ENCODE measurements at regions not wholly inside any gene's neighbourhood (a gene's known extent, or its start where the extent isn't known, plus 50 kb on each side); places are given as distances from the start of the nearest gene placed in this dataset.
"Not testable (repeated sequence)": the region's sequence is repeated elsewhere in the genome, so short reads cannot be mapped to it uniquely, and the experiment has no call there.

- DNase-seq, result no peak
- Histone ChIP-seq H3K9me3 (no peaks in the 10 kb centered on the region), H3K27me3 (ENCODE audit: low read depth) (no peaks in the 10 kb centered on the region), H3K4me1 (peaks cover 13% of the 10 kb centered on the region), H3K27ac (no peak overlapping the region), H3K4me3 (no peak overlapping the region), H3K36me3 (no peaks in the 10 kb centered on the region)
- intact Hi-C loops (cut with DNase I), result no loop called here
- no peak for TF ChIP-seq CTCF (IDR thresholded peaks at IDR 0.05)
- ATAC-seq, result no peak
Observed at GRCh38 chr14:34050606-34051005, 99.7 kb upstream of the EGLN3 start.

GRCh38 chr14:34049790-34050189, 98.9 kb upstream of the EGLN3 start:
- DNase-seq, result no peak
- Histone ChIP-seq H3K27ac (no peak overlapping the region), H3K36me3 (no peaks in the 10 kb centered on the region), H3K9me3 (no peaks in the 10 kb centered on the region), H3K4me3 (no peak overlapping the region), H3K4me1 (peaks cover 13% of the 10 kb centered on the region), H3K27me3 (ENCODE audit: low read depth) (no peaks in the 10 kb centered on the region)
- intact Hi-C loops (cut with DNase I), result no loop called here
- TF ChIP-seq CTCF (IDR thresholded peaks at IDR 0.05), result no peak
- ATAC-seq, result no peak

- H3K4me1 ChIP-seq, result peaks cover 12% of the 10 kb centered on the region
- H3K9me3 ChIP-seq; H3K4me3 ChIP-seq; H3K27ac ChIP-seq; H3K27me3 ChIP-seq (ENCODE audit: low read depth); ATAC-seq; intact Hi-C loops (cut with DNase I); H3K36me3 ChIP-seq; DNase-seq: not testable (repeated sequence)
Observed at GRCh38 chr14:34049187-34049586, 98.3 kb upstream of the EGLN3 start.

- DNase-seq, result no peak
- Histone ChIP-seq H3K4me3 (no peak overlapping the region), H3K36me3 (no peaks in the 10 kb centered on the region), H3K27ac (no peak overlapping the region), H3K9me3 (no peaks in the 10 kb centered on the region), H3K4me1 (no peaks in the 10 kb centered on the region), H3K27me3 (ENCODE audit: low read depth) (no peaks in the 10 kb centered on the region)
- intact Hi-C loops (cut with DNase I), result no loop called here
- no peak for TF ChIP-seq CTCF (IDR thresholded peaks at IDR 0.05)
- no peak for ATAC-seq
Observed at GRCh38 chr14:34046799-34047520, 96.1 kb upstream of the EGLN3 start.

GRCh38 chr14:34044666-34045306, 93.9 kb upstream of the EGLN3 start:
- DNase-seq (no peak), ATAC-seq (no peak)
- no peak for TF ChIP-seq CTCF (IDR thresholded peaks at IDR 0.05)
- Histone ChIP-seq H3K9me3 (no peaks in the 10 kb centered on the region), H3K4me1 (no peaks in the 10 kb centered on the region), H3K4me3 (no peak overlapping the region), H3K27ac (no peak overlapping the region), H3K27me3 (ENCODE audit: low read depth) (no peaks in the 10 kb centered on the region), H3K36me3 (no peaks in the 10 kb centered on the region)
- intact Hi-C loops (cut with DNase I), result no loop called here

- Histone ChIP-seq H3K9me3 (no peaks in the 10 kb centered on the region), H3K27me3 (ENCODE audit: low read depth) (no peaks in the 10 kb centered on the region), H3K27ac (no peak overlapping the region), H3K4me3 (no peak overlapping the region), H3K36me3 (no peaks in the 10 kb centered on the region), H3K4me1 (no peaks in the 10 kb centered on the region)
- no peak for ATAC-seq
- DNase-seq, result no peak
- intact Hi-C loops (cut with DNase I), result no loop called here
- TF ChIP-seq CTCF (IDR thresholded peaks at IDR 0.05), result no peak
Observed at GRCh38 chr14:34044373-34044637, 93.4 kb upstream of the EGLN3 start.

Data from lower lobe of right lung (tissue), 2 donors.